Fibroblast of lung (primary cell): ENCODE measurements at regions not wholly inside any gene's neighbourhood (a gene's known extent, or its start where the extent isn't known, plus 50 kb on each side); places are given as distances from the start of the nearest gene placed in this dataset.
A peak's percentile ranks its signal among the peaks of the same experiment; 100 is the strongest.

Experiments
- DNase-seq, 2 donors: peaks; one replicate each; pipeline versions ENCODE4 v3.0.0 to v3.0.0-alpha.2; 2010; ENCODE audit warnings: low read depth in 2 of 2
- H2AFZ ChIP-seq: 2 replicates; pipeline ENCODE4 v1.5.1; 2012; ENCODE audit warnings: low read length, control low read depth, inconsistent platforms
- H3K27ac ChIP-seq: 2 replicates; pipeline ENCODE4 v1.5.1; 2011; ENCODE audit warnings: low read length, control low read depth; ENCODE audit not compliant: insufficient read depth
- H3K27me3 ChIP-seq: 2 replicates; pipeline ENCODE4 v1.5.1; 2011; ENCODE audit warnings: mild to moderate bottlenecking, low read length; ENCODE audit not compliant: control insufficient read depth, insufficient read depth
- H3K36me3 ChIP-seq: 2 replicates; pipeline ENCODE4 v1.5.1; 2011; ENCODE audit warnings: low read length; ENCODE audit not compliant: control insufficient read depth, insufficient read depth
- H3K4me1 ChIP-seq: 2 replicates; pipeline ENCODE4 v1.5.1; 2011; ENCODE audit warnings: low read length; ENCODE audit not compliant: control insufficient read depth, insufficient read depth; ENCODE audit errors: extremely low read depth
- H3K4me2 ChIP-seq: 2 replicates; pipeline ENCODE4 v1.5.1; 2011; ENCODE audit warnings: low read length, control low read depth; ENCODE audit not compliant: insufficient read depth; ENCODE audit errors: extremely low read depth
- H3K4me3 ChIP-seq, 4 experiments: fragments of 200-600 bp in 1 of 4; sonication (generic) in 1 of 4; replicated peaks in 1 of 4; 2 replicates each; pipeline ENCODE4 v1.5.1; 2011 to 2016; ENCODE audit warnings: low read length in 4 of 4, low read depth in 3 of 4, mild to moderate bottlenecking in 3 of 4, control low read depth in 2 of 4, inconsistent platforms in 1 of 4, mixed read lengths in 1 of 4; ENCODE audit not compliant: insufficient read depth in 1 of 4; ENCODE audit errors: control extremely low read depth in 1 of 4
- H3K79me2 ChIP-seq: 2 replicates; pipeline ENCODE4 v1.5.1; 2012; ENCODE audit warnings: mild to moderate bottlenecking, low read length, inconsistent platforms; ENCODE audit not compliant: control insufficient read depth, insufficient read depth
- H3K9ac ChIP-seq: 2 replicates; pipeline ENCODE4 v1.5.1; 2011; ENCODE audit warnings: mild to moderate bottlenecking, low read length, control low read depth; ENCODE audit not compliant: insufficient read depth
- H3K9me3 ChIP-seq: 2 replicates; pipeline ENCODE4 v1.5.1; 2012; ENCODE audit warnings: low read depth, low read length; ENCODE audit not compliant: control insufficient read depth, insufficient read depth
- H4K20me1 ChIP-seq: 2 replicates; pipeline ENCODE4 v1.5.1; 2011; ENCODE audit warnings: low read length; ENCODE audit not compliant: control insufficient read depth, insufficient read depth; ENCODE audit errors: extremely low read depth
- CTCF ChIP-seq, 2 donors: IDR thresholded peaks in 1 of 2; conservative IDR thresholded peaks in 1 of 2; 1 replicate in 1 of 2; 2 replicates in 1 of 2; pipeline ENCODE4 v1.5.1; 2011 to 2012; ENCODE audit warnings: low read length in 2 of 2, control low read depth in 1 of 2, inconsistent platforms in 1 of 2, low read depth in 1 of 2, mild to moderate bottlenecking in 1 of 2
- EZH2 ChIP-seq: IDR thresholded peaks from 2 replicates; pipeline ENCODE4 v1.5.1; 2012; ENCODE audit warnings: low read length, control low read depth, mild to moderate bottlenecking; ENCODE audit errors: missing control alignments

- peak in 1 of 2 donors; percentile 18 for DNase-seq
- H2AFZ ChIP-seq: no peak overlapping the region
- no peak overlapping the region for H3K27ac ChIP-seq
Measured at GRCh38 chr14:48748151-48748675, 838.0 kb downstream of the RPS29 start.

GRCh38 chr14:48747561-48748089, 838.6 kb downstream of the RPS29 start:
- Histone ChIP-seq H3K27me3 (no peaks in the 10 kb centered on the region), H3K4me3 (no peak overlapping the region), H3K9ac (no peak overlapping the region), H3K79me2 (no peaks in the 10 kb centered on the region), H3K36me3 (no peaks in the 10 kb centered on the region), H3K9me3 (no peaks in the 10 kb centered on the region), H3K4me2 (no peak overlapping the region), H3K27ac (no peak overlapping the region), H3K4me1 (no peaks in the 10 kb centered on the region), H4K20me1 (no peaks in the 10 kb centered on the region), H2AFZ (no peak overlapping the region)
- no peak for TF ChIP-seq CTCF (conservative IDR thresholded peaks at IDR 0.05 in 1 of 2, IDR thresholded peaks at IDR 0.05 in 1 of 2; ENCODE audit: low read depth in 1 of 2, low read length in 2 of 2)
- no peak for TF ChIP-seq EZH2
- DNase-seq: no peak

More at GRCh38 chr14:48748151-48748675, 838.0 kb downstream of the RPS29 start:
- no peaks in the 10 kb centered on the region for H3K9me3 ChIP-seq
- H3K9ac ChIP-seq: no peak overlapping the region
- no peak overlapping the region for H3K4me3 ChIP-seq
- no peaks in the 10 kb centered on the region for H3K27me3 ChIP-seq
- H3K4me2 ChIP-seq: no peak overlapping the region
- H3K79me2 ChIP-seq: no peaks in the 10 kb centered on the region
- no peaks in the 10 kb centered on the region for H4K20me1 ChIP-seq
- no peaks in the 10 kb centered on the region for H3K36me3 ChIP-seq
- H3K4me1 ChIP-seq: no peaks in the 10 kb centered on the region
- TF ChIP-seq CTCF (conservative IDR thresholded peaks at IDR 0.05 in 1 of 2, IDR thresholded peaks at IDR 0.05 in 1 of 2; ENCODE audit: low read depth in 1 of 2, low read length in 2 of 2): no peak
- TF ChIP-seq EZH2: no peak

- no peaks in the 10 kb centered on the region for H3K79me2 ChIP-seq
- no peak overlapping the region for H3K27ac ChIP-seq
- no peak overlapping the region for H3K4me3 ChIP-seq
- H3K9ac ChIP-seq: no peak overlapping the region
- H3K4me2 ChIP-seq: no peak overlapping the region
- no peaks in the 10 kb centered on the region for H3K4me1 ChIP-seq
- TF ChIP-seq CTCF (conservative IDR thresholded peaks at IDR 0.05 in 1 of 2, IDR thresholded peaks at IDR 0.05 in 1 of 2; ENCODE audit: low read depth in 1 of 2, low read length in 2 of 2) (no peak), EZH2 (no peak)
- H3K36me3 ChIP-seq: no peaks in the 10 kb centered on the region
- no peak overlapping the region for H2AFZ ChIP-seq
- DNase-seq: no peak
- H4K20me1 ChIP-seq: no peaks in the 10 kb centered on the region
- H3K27me3 ChIP-seq: no peaks in the 10 kb centered on the region
- H3K9me3 ChIP-seq: no peaks in the 10 kb centered on the region
Measured at GRCh38 chr14:48744202-48744601, 842.0 kb downstream of the RPS29 start.
